HepG2 (cell line): ENCODE measurements at regions not wholly inside any gene's neighbourhood (a gene's known extent, or its start where the extent isn't known, plus 50 kb on each side); places are given as distances from the start of the nearest gene placed in this dataset.

ENCODE experiments used
- ATAC-seq: fragments of 200-7000 bp; cut with Tn5 transposase; 3 replicates; pipeline ENCODE4 v1.9.1; 2020; ENCODE audit warnings: mild to moderate bottlenecking, moderate library complexity
- BruUV-seq: library from RNA; stranded (reverse); fragments of 400-500 nt; replicated peaks from 2 replicates; lab custom pipeline; 2021; lab: Mats Ljungman, UMichigan
- CTCF ChIA-PET: fragments of 300-600 bp; formaldehyde crosslinking; extraction: SDS; loops from one replicate; lab custom pipeline; 2021; ENCODE audit warnings: low total read pairs, inconsistent platforms, low intra/inter-chr PET ratio; lab: Yijun Ruan, JAX
- POLR2A ChIA-PET: fragments of 350-600 bp; sonication (Branson Sonifier 250); formaldehyde crosslinking; loops from one replicate; lab custom pipeline; 2020; ENCODE audit warnings: antibody characterized with exemption, inconsistent platforms; lab: Yijun Ruan, JAX
- DNase-seq: peaks from one replicate; pipeline ENCODE4 v3.0.0-alpha.2; 2015; ENCODE audit warnings: low spot score
- FAIRE-seq: peaks from 3 replicates; lab custom pipeline; 2011; peaks lifted over from hg19 to GRCh38; lab: Jason Lieb, UNC
- H2AFZ ChIP-seq: one replicate; pipeline ENCODE4 v1.6.1; 2011; ENCODE audit warnings: low read length, inconsistent platforms
- H3K27ac ChIP-seq: fragments of 300-600 bp; 3 replicates; pipeline ENCODE4 v1.8.0; 2011; ENCODE audit warnings: mixed run types, mild to moderate bottlenecking, mixed read lengths, low read length, inconsistent platforms; ENCODE audit not compliant: insufficient read depth; ENCODE audit errors: extremely low read length
- H3K27me3 ChIP-seq, 2 experiments: fragments of 200-600 bp in 1 of 2; 2 replicates in 1 of 2; 3 replicates in 1 of 2; pipeline versions ENCODE4 v1.6.0 to v1.8.0; 2011; ENCODE audit warnings: low read length in 2 of 2, mild to moderate bottlenecking in 2 of 2, moderate library complexity in 2 of 2, inconsistent platforms in 1 of 2; ENCODE audit not compliant: insufficient read depth in 2 of 2, control insufficient read depth in 1 of 2
- H3K36me3 ChIP-seq, 2 experiments: fragments of 200-600 bp in 1 of 2; replicated peaks in 1 of 2; 2 replicates in 1 of 2; 3 replicates in 1 of 2; pipeline versions ENCODE4 v1.5.1 to v1.8.0; 2011; ENCODE audit warnings: low read length in 2 of 2, inconsistent platforms in 1 of 2; ENCODE audit not compliant: insufficient read depth in 2 of 2, control insufficient read depth in 1 of 2
- H3K4me1 ChIP-seq: 2 replicates; pipeline ENCODE4 v1.5.1; 2012; ENCODE audit warnings: low read length, inconsistent platforms; ENCODE audit not compliant: insufficient read depth
- H3K4me2 ChIP-seq: 2 replicates; pipeline ENCODE4 v1.6.0; 2011; ENCODE audit warnings: low read depth, low read length, inconsistent platforms
- H3K4me3 ChIP-seq, 3 experiments: fragments of 200-600 bp in 1 of 3; sonication (generic), shearing (Covaris generic) in 1 of 3; replicated peaks in 1 of 3; 2 replicates each; pipeline ENCODE4 v1.5.1; 2011 to 2016; ENCODE audit warnings: low read length in 3 of 3, inconsistent platforms in 2 of 3, low read depth in 2 of 3, mild to moderate bottlenecking in 2 of 3, control low read depth in 1 of 3, mixed read lengths in 1 of 3; ENCODE audit not compliant: insufficient read depth in 1 of 3
- H3K79me2 ChIP-seq: one replicate; pipeline ENCODE4 v1.6.1; 2011; ENCODE audit warnings: low read length, inconsistent platforms; ENCODE audit not compliant: insufficient read depth
- H3K9ac ChIP-seq: 2 replicates; pipeline ENCODE4 v1.6.0; 2011; ENCODE audit warnings: mild to moderate bottlenecking, low read depth, low read length, inconsistent platforms; ENCODE audit not compliant: insufficient read depth
- H3K9me3 ChIP-seq: 2 replicates; pipeline ENCODE4 v1.5.1; 2012; ENCODE audit warnings: mild to moderate bottlenecking, low read length
- H4K20me1 ChIP-seq: 2 replicates; pipeline ENCODE4 v1.6.0; 2011; ENCODE audit warnings: inconsistent platforms, mild to moderate bottlenecking, low read length, moderate library complexity; ENCODE audit not compliant: insufficient read depth
- GPBP1L1 ChIP-seq: sonication (generic); formaldehyde crosslinking; IDR thresholded peaks from 2 replicates; pipeline ENCODE4 v1.5.0; 2020; ENCODE audit warnings: mild to moderate bottlenecking, missing genetic modification reagents
- MAFF ChIP-seq: IDR thresholded peaks from 2 replicates; pipeline ENCODE4 v1.6.1; 2011; ENCODE audit warnings: low read depth, low read length, improper control_type of control experiment
- MTF2 ChIP-seq: sonication (generic); formaldehyde crosslinking; IDR thresholded peaks from 2 replicates; pipeline ENCODE4 v1.5.0; 2020; ENCODE audit warnings: missing genetic modification reagents, borderline replicate concordance
- UBTF ChIP-seq: sonication (generic); formaldehyde crosslinking; IDR thresholded peaks from 2 replicates; pipeline ENCODE4 v1.4.0; 2020; ENCODE audit warnings: mild to moderate bottlenecking, missing genetic modification reagents
- ZBTB49 ChIP-seq: sonication (generic); formaldehyde crosslinking; IDR thresholded peaks from 2 replicates; pipeline ENCODE4 v1.4.0; 2020; ENCODE audit warnings: missing genetic modification reagents, borderline replicate concordance
- ZNF644 ChIP-seq: IDR thresholded peaks from 2 replicates; pipeline ENCODE4 v1.6.1; 2016; ENCODE audit warnings: low read depth
- ZNF670 ChIP-seq: sonication (generic); formaldehyde crosslinking; IDR thresholded peaks from 2 replicates; pipeline ENCODE4 v1.8.0; 2022; ENCODE audit warnings: mild to moderate bottlenecking, missing genetic modification reagents, borderline replicate concordance
- WGBS: methylation state at CpG from one replicate; pipeline ENCODE4 v1.1.6; 2017; ENCODE audit warnings: low lambda C conversion rate; 5-methylcytosine and 5-hydroxymethylcytosine counted together
- in situ Hi-C: cut with HindIII; loops from 2 replicates; pipeline ENCODE4 v1.10.0; 2017; ENCODE audit warnings: low pct_unique_long_range_greater_than_20kb; ENCODE audit not compliant: extremely low pct_ligation_motif_present
- intact Hi-C: fragments of 100-400 bp; cut with micrococcal nuclease; formaldehyde crosslinking; loops from one replicate; pipeline ENCODE4 v1.10.0; 2022; ENCODE audit not compliant: unreplicated experiment

GRCh38 chr2:7983451-7983850 is 698.4 kb upstream of the ID2 start:
- H3K4me1 ChIP-seq, result no peaks in the 10 kb centered on the region
- no TSS peak for BruUV-seq
- no peak for ATAC-seq
- FAIRE-seq, result no peak
- H3K4me2 ChIP-seq, result no peak overlapping the region
- H3K27ac ChIP-seq, result no peak overlapping the region
- in situ Hi-C loops, result no loop called here
- no peak for TF ChIP-seq ZNF644 (CRISPR knock-in tag)
- TF ChIP-seq ZNF670 (CRISPR knock-in tag), result no peak
- TF ChIP-seq GPBP1L1 (CRISPR knock-in tag), result no peak
- TF ChIP-seq MAFF, result no peak
- TF ChIP-seq ZBTB49, result no peak
- no peak for TF ChIP-seq UBTF (CRISPR knock-in tag)
- no peak for TF ChIP-seq MTF2 (CRISPR knock-in tag)
- CTCF ChIA-PET, result no interaction called here
- POLR2A ChIA-PET, result no interaction called here
- peaks cover 6% of the 10 kb centered on the region; the same call in 1 of the 2 replicates for H3K9me3 ChIP-seq
- intact Hi-C loops, result no loop called here
- H3K4me3 ChIP-seq, result no peak overlapping the region
- H3K79me2 ChIP-seq, result no peaks in the 10 kb centered on the region
- DNase-seq, result no peak
- no peak overlapping the region for H2AFZ ChIP-seq
- no peaks in the 10 kb centered on the region for H3K36me3 ChIP-seq
- 0 out of 5 replicates have a peak, but pooled peaks cover 0 to under 1% of the 10 kb centered on the region in 2 experiments for H3K27me3 ChIP-seq
- no peaks in the 10 kb centered on the region for H4K20me1 ChIP-seq
- 19% methylated on average over 4 of the region's 4 CpGs for WGBS
- no peak overlapping the region for H3K9ac ChIP-seq
